GM12801 (cell line): ENCODE measurements at regions not wholly inside any gene's neighbourhood (a gene's known extent, or its start where the extent isn't known, plus 50 kb on each side); places are given as distances from the start of the nearest gene placed in this dataset.

ENCODE experiments used
- CTCF ChIP-seq: IDR thresholded peaks from one replicate; pipeline ENCODE4 v1.5.1; 2011; ENCODE audit warnings: control low read depth; ENCODE audit not compliant: insufficient read length; ENCODE audit errors: extremely low read depth

DNA sequence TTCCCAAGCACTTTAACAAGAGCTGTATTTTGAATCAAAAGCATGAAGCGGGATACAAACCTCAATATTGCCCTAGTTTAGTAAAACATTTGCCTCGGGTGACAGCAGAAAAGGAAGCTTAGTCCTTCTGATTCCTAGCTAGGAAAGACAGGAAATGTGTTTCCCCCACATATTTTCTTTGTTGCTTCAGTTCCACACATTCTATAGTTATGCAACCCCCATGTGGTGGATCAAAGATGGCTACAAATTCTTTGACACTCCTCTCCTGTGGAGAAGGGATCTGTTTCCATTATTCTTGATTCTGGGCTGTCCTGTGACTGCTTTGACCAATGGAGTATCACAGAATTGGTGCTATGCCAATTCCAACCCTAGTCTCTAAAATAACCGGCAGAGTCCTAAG is 89.1 kb upstream of the SLC30A5 start:
- no peak for TF ChIP-seq CTCF

- no peak for TF ChIP-seq CTCF
Observed at GRCh38 chr5:69006030-69006429, 87.8 kb upstream of the SLC30A5 start.

DNA sequence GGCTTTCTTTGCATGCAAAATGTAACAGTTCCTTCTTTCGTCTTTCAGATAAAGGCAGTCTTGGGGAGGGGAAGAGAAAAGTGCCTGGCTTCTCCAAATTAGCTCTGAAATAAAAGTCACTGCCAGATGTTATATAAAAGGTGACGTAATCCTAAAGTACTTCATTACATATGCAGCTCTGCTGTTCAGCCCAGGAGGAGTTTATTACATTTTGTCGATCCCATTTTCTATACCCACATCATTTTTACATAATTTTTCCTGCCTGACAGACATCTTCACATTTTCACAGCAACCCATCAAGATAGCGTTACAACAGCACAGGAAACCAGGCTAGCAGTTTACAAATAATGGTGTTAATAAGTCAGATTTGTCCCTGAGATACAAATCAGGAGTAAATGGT is 86.7 kb upstream of the SLC30A5 start:
- TF ChIP-seq CTCF = no peak

GRCh38 chr5:69007726-69008368 is 86.0 kb upstream of the SLC30A5 start:
- TF ChIP-seq CTCF = peak; percentile 47

- no peak for TF ChIP-seq CTCF
Observed at GRCh38 chr5:69010476-69010875, 83.3 kb upstream of the SLC30A5 start.

- no peak for TF ChIP-seq CTCF
Observed at GRCh38 chr5:69011910-69012309, 81.9 kb upstream of the SLC30A5 start.

- no peak for TF ChIP-seq CTCF
Observed at GRCh38 chr5:69013481-69013880, 80.3 kb upstream of the SLC30A5 start.
